HUES48 (cell line): ENCODE measurements at regions not wholly inside any gene's neighbourhood (a gene's known extent, or its start where the extent isn't known, plus 50 kb on each side); places are given as distances from the start of the nearest gene placed in this dataset.

Source experiments
- H3K27ac ChIP-seq: one replicate; pipeline ENCODE4 v1.7.0; 2013; ENCODE audit warnings: low read depth, low read length, inconsistent platforms
- H3K27me3 ChIP-seq: 2 replicates; pipeline ENCODE4 v1.6.1; 2013; ENCODE audit warnings: mild to moderate bottlenecking, low read length; ENCODE audit not compliant: control insufficient read depth, insufficient read depth
- H3K36me3 ChIP-seq: 2 replicates; pipeline ENCODE4 v1.6.1; 2013; ENCODE audit warnings: low read length; ENCODE audit not compliant: control insufficient read depth, insufficient read depth
- H3K4me1 ChIP-seq: 2 replicates; pipeline ENCODE4 v1.6.1; 2013; ENCODE audit warnings: mild to moderate bottlenecking, low read length; ENCODE audit not compliant: control insufficient read depth, insufficient read depth
- H3K4me3 ChIP-seq: 2 replicates; pipeline ENCODE4 v1.5.1; 2013; ENCODE audit warnings: mild to moderate bottlenecking, low read depth, low read length
- H3K9ac ChIP-seq: 2 replicates; pipeline ENCODE4 v1.6.1; 2013; ENCODE audit warnings: mild to moderate bottlenecking, low read depth, low read length, moderate library complexity
- H3K9me3 ChIP-seq: 2 replicates; pipeline ENCODE4 v1.6.1; 2013; ENCODE audit warnings: low read length; ENCODE audit not compliant: control insufficient read depth, insufficient read depth

GRCh38 chr18:68431111-68431921 lies 283.6 kb downstream of the TMX3 start:
- no peaks in the 10 kb centered on the region for H3K27me3 ChIP-seq
- H3K4me1 ChIP-seq = peaks cover 2% of the 10 kb centered on the region; the same call in 1 of the 2 replicates

GRCh38 chr18:68429841-68430240 lies 285.1 kb downstream of the TMX3 start:
- H3K9me3 ChIP-seq = no peaks in the 10 kb centered on the region
- H3K4me3 ChIP-seq = no peak overlapping the region
- H3K36me3 ChIP-seq = no peaks in the 10 kb centered on the region
- no peaks in the 10 kb centered on the region for H3K27me3 ChIP-seq
- H3K9ac ChIP-seq = no peak overlapping the region
- H3K4me1 ChIP-seq = peaks cover 2% of the 10 kb centered on the region; the same call in 1 of the 2 replicates
- H3K27ac ChIP-seq = no peak overlapping the region

More at GRCh38 chr18:68431111-68431921, 283.6 kb downstream of the TMX3 start:
- no peaks in the 10 kb centered on the region for H3K36me3 ChIP-seq
- no peak overlapping the region for H3K27ac ChIP-seq
- no peak overlapping the region for H3K4me3 ChIP-seq
- H3K9ac ChIP-seq = no peak overlapping the region
- no peaks in the 10 kb centered on the region for H3K9me3 ChIP-seq

GRCh38 chr18:68429111-68429510 lies 285.8 kb downstream of the TMX3 start:
- peaks cover 2% of the 10 kb centered on the region; the same call in 1 of the 2 replicates for H3K4me1 ChIP-seq
- H3K9ac ChIP-seq = no peak overlapping the region
- no peaks in the 10 kb centered on the region for H3K27me3 ChIP-seq
- H3K36me3 ChIP-seq = no peaks in the 10 kb centered on the region
- no peak overlapping the region for H3K4me3 ChIP-seq
- no peak overlapping the region for H3K27ac ChIP-seq
- H3K9me3 ChIP-seq = no peaks in the 10 kb centered on the region

GRCh38 chr18:68428661-68429060 lies 286.2 kb downstream of the TMX3 start:
- Histone ChIP-seq H3K27ac (no peak overlapping the region), H3K4me3 (no peak overlapping the region), H3K27me3 (no peaks in the 10 kb centered on the region), H3K9ac (no peak overlapping the region), H3K9me3 (no peaks in the 10 kb centered on the region), H3K36me3 (no peaks in the 10 kb centered on the region), H3K4me1 (peaks cover 2% of the 10 kb centered on the region; the same call in 1 of the 2 replicates)

- Histone ChIP-seq H3K9me3 (no peaks in the 10 kb centered on the region), H3K36me3 (no peaks in the 10 kb centered on the region), H3K4me1 (peaks cover 2% of the 10 kb centered on the region; the same call in 1 of the 2 replicates), H3K4me3 (no peak overlapping the region), H3K9ac (no peak overlapping the region), H3K27me3 (no peaks in the 10 kb centered on the region), H3K27ac (no peak overlapping the region)
Observed at GRCh38 chr18:68427951-68428401, 286.9 kb downstream of the TMX3 start.

GRCh38 chr18:68426731-68427315 lies 288.1 kb downstream of the TMX3 start:
- H3K27me3 ChIP-seq = no peaks in the 10 kb centered on the region
- H3K27ac ChIP-seq = no peak overlapping the region
- no peak overlapping the region for H3K4me3 ChIP-seq
- no peaks in the 10 kb centered on the region for H3K36me3 ChIP-seq
- peaks cover 2% of the 10 kb centered on the region; the same call in 1 of the 2 replicates for H3K4me1 ChIP-seq
- H3K9me3 ChIP-seq = no peaks in the 10 kb centered on the region
- H3K9ac ChIP-seq = no peak overlapping the region

GRCh38 chr18:68418881-68419280 lies 296.0 kb downstream of the TMX3 start:
- no peaks in the 10 kb centered on the region for H3K9me3 ChIP-seq
- no peak overlapping the region for H3K4me3 ChIP-seq
- H3K36me3 ChIP-seq = no peaks in the 10 kb centered on the region
- H3K27me3 ChIP-seq = no peaks in the 10 kb centered on the region
- H3K4me1 ChIP-seq = peaks cover 7% of the 10 kb centered on the region; the same call in 1 of the 2 replicates
- no peak overlapping the region for H3K9ac ChIP-seq
- H3K27ac ChIP-seq = no peak overlapping the region

GRCh38 chr18:68418226-68418868 lies 296.6 kb downstream of the TMX3 start:
- Histone ChIP-seq H3K4me1 (peaks cover 7% of the 10 kb centered on the region; the same call in 1 of the 2 replicates), H3K4me3 (no peak overlapping the region), H3K9me3 (no peaks in the 10 kb centered on the region), H3K9ac (no peak overlapping the region), H3K36me3 (no peaks in the 10 kb centered on the region), H3K27me3 (no peaks in the 10 kb centered on the region), H3K27ac (no peak overlapping the region)

- Histone ChIP-seq H3K4me1 (peaks cover 7% of the 10 kb centered on the region; the same call in 1 of the 2 replicates), H3K27ac (no peak overlapping the region), H3K9ac (no peak overlapping the region), H3K36me3 (no peaks in the 10 kb centered on the region), H3K4me3 (no peak overlapping the region), H3K9me3 (no peaks in the 10 kb centered on the region), H3K27me3 (no peaks in the 10 kb centered on the region)
Observed at GRCh38 chr18:68417826-68418225, 297.1 kb downstream of the TMX3 start.

GRCh38 chr18:68417166-68417799 lies 297.6 kb downstream of the TMX3 start:
- Histone ChIP-seq H3K27me3 (no peaks in the 10 kb centered on the region), H3K9ac (no peak overlapping the region), H3K27ac (no peak overlapping the region), H3K4me3 (no peak overlapping the region), H3K36me3 (no peaks in the 10 kb centered on the region), H3K9me3 (no peaks in the 10 kb centered on the region), H3K4me1 (peaks cover 7% of the 10 kb centered on the region; the same call in 1 of the 2 replicates)
